ENCODE measurements at regions not wholly inside any gene's neighbourhood (a gene's known extent, or its start where the extent isn't known, plus 50 kb on each side); places are given as distances from the start of the nearest gene placed in this dataset.

DNA sequence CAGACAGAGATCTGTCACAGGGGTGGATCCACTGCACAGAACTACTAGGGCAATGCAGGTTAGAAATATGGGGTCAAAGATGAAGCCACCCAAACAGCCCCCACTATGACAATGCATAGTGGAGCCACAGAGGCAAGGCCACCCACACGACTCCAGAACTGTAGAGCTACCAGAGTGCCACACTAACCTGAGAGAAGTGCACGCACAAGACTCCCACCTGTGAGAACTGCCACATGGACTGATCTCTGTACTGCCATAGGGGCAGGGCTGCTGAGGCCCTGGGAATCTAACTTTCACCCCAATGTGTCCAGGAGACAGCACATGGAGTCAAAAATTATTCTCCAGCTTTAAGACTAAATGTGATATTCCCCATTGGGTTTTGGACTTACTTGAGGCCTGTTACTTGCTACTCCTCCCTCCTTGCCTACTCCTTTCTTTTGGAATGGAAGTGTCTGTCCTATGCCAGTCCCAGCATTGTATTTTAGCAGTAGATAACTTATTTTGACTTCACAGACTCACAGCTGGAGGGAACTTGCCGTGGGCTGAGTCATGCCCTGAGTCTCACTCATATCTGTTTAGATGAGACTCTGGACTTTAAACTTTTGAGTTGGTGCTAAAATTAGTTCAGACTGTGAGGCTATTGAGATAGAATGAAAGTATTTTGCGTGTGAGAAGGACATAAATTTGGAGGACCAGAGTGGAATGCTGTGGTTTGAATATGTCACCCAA lies 853.3 kb downstream of the MAT2B start:
- TF ChIP-seq, protein P1, sequence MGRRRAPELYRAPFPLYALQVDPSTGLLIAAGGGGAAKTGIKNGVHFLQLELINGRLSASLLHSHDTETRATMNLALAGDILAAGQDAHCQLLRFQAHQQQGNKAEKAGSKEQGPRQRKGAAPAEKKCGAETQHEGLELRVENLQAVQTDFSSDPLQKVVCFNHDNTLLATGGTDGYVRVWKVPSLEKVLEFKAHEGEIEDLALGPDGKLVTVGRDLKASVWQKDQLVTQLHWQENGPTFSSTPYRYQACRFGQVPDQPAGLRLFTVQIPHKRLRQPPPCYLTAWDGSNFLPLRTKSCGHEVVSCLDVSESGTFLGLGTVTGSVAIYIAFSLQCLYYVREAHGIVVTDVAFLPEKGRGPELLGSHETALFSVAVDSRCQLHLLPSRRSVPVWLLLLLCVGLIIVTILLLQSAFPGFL (CRISPR knock-in tag; IDR thresholded peaks at IDR 0.05): no peak
- TF ChIP-seq, protein P2, sequence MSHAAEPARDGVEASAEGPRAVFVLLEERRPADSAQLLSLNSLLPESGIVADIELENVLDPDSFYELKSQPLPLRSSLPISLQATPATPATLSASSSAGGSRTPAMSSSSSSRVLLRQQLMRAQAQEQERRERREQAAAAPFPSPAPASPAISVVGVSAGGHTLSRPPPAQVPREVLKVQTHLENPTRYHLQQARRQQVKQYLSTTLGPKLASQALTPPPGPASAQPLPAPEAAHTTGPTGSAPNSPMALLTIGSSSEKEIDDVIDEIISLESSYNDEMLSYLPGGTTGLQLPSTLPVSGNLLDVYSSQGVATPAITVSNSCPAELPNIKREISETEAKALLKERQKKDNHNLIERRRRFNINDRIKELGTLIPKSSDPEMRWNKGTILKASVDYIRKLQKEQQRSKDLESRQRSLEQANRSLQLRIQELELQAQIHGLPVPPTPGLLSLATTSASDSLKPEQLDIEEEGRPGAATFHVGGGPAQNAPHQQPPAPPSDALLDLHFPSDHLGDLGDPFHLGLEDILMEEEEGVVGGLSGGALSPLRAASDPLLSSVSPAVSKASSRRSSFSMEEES (CRISPR knock-in tag; IDR thresholded peaks at IDR 0.05): no peak
- TF ChIP-seq, protein P3, sequence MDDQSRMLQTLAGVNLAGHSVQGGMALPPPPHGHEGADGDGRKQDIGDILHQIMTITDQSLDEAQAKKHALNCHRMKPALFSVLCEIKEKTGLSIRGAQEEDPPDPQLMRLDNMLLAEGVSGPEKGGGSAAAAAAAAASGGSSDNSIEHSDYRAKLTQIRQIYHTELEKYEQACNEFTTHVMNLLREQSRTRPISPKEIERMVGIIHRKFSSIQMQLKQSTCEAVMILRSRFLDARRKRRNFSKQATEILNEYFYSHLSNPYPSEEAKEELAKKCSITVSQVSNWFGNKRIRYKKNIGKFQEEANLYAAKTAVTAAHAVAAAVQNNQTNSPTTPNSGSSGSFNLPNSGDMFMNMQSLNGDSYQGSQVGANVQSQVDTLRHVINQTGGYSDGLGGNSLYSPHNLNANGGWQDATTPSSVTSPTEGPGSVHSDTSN (CRISPR knock-in tag; IDR thresholded peaks at IDR 0.05; ENCODE audit: borderline replicate concordance): no peak
- TF ChIP-seq FOXK2 (IDR thresholded peaks at IDR 0.05) (no peak), SMARCC2 (IDR thresholded peaks at IDR 0.05) (no peak)
